K562 (cell line): ENCODE measurements at regions not wholly inside any gene's neighbourhood (a gene's known extent, or its start where the extent isn't known, plus 50 kb on each side); places are given as distances from the start of the nearest gene placed in this dataset.
"Not testable (repeated sequence)": the region's sequence is repeated elsewhere in the genome, so short reads cannot be mapped to it uniquely, and the experiment has no call there.

Experiments
- ATAC-seq: fragments of 200-7000 bp; cut with Tn5 transposase; 3 replicates; pipeline ENCODE4 v1.9.1; 2020; ENCODE audit warnings: moderate library complexity
- BruUV-seq: library from RNA; stranded (reverse); fragments of 400-500 nt; replicated peaks from 2 replicates; lab custom pipeline; 2021; lab: Mats Ljungman, UMichigan
- CTCF ChIA-PET: fragments of 300-600 bp; formaldehyde crosslinking; extraction: SDS; loops from one replicate; lab custom pipeline; 2021; ENCODE audit warnings: low intra/inter-chr PET ratio; lab: Yijun Ruan, JAX
- POLR2A ChIA-PET: fragments of 300-600, 350-650 bp; sonication (Branson Sonifier 250); formaldehyde crosslinking; extraction: SDS; loops from one replicate; lab custom pipeline; 2021; ENCODE audit warnings: antibody characterized with exemption, inconsistent platforms; lab: Yijun Ruan, JAX
- DNase-seq, 4 experiments: peaks; one replicate each; pipeline versions ENCODE4 v3.0.0 to v3.0.0-alpha.2; 2011 to 2018; ENCODE audit warnings: low spot score in 3 of 4, mixed read lengths in 3 of 4; ENCODE audit errors: extremely low read depth in 1 of 4
- FAIRE-seq: peaks from 2 replicates; lab custom pipeline; 2011; peaks lifted over from hg19 to GRCh38; lab: Jason Lieb, UNC
- H2AFZ ChIP-seq: 2 replicates; pipeline ENCODE4 v1.6.0; 2011; ENCODE audit warnings: low read depth, low read length, control low read depth, inconsistent platforms
- H3K27ac ChIP-seq: fragments of 200-600 bp; 3 replicates; pipeline ENCODE4 v1.8.0; 2011; ENCODE audit warnings: low read depth, mild to moderate bottlenecking, control low read depth, inconsistent platforms, low read length, moderate library complexity, mixed read lengths; ENCODE audit errors: extremely low read depth
- H3K27me3 ChIP-seq, 2 experiments: fragments of 300-600 bp in 1 of 2; 2 replicates in 1 of 2; 3 replicates in 1 of 2; pipeline versions ENCODE4 v1.6.0 to v1.8.0; 2011; ENCODE audit warnings: inconsistent platforms in 2 of 2, low read length in 2 of 2, mild to moderate bottlenecking in 1 of 2, mixed read lengths in 1 of 2, moderate library complexity in 1 of 2; ENCODE audit not compliant: control insufficient read depth in 2 of 2, insufficient read depth in 2 of 2
- H3K36me3 ChIP-seq: fragments of 300-600 bp; 3 replicates; pipeline ENCODE4 v1.8.0; 2011; ENCODE audit warnings: mild to moderate bottlenecking, low read length, inconsistent platforms; ENCODE audit not compliant: control insufficient read depth, insufficient read depth
- H3K4me1 ChIP-seq, 2 experiments: fragments of 200-600 bp in 1 of 2; replicated peaks in 1 of 2; 2 replicates in 1 of 2; 3 replicates in 1 of 2; pipeline versions ENCODE4 v1.5.1 to v1.8.0; 2011; ENCODE audit warnings: inconsistent platforms in 2 of 2, low read length in 2 of 2, mild to moderate bottlenecking in 1 of 2, mixed read lengths in 1 of 2, moderate library complexity in 1 of 2; ENCODE audit not compliant: control insufficient read depth in 2 of 2, insufficient read depth in 2 of 2
- H3K4me2 ChIP-seq: 2 replicates; pipeline ENCODE4 v1.6.1; 2011; ENCODE audit warnings: low read length, control low read depth, inconsistent platforms, mixed read lengths; ENCODE audit not compliant: insufficient read depth
- H3K4me3 ChIP-seq: fragments of 200-600 bp; sonication (generic), shearing (Covaris generic); 2 replicates; pipeline ENCODE4 v1.5.1; 2016; ENCODE audit warnings: control low read depth, inconsistent platforms
- H3K79me2 ChIP-seq: fragments of 200-600 bp; 3 replicates; pipeline ENCODE4 v1.8.0; 2011; ENCODE audit warnings: low read length, inconsistent platforms; ENCODE audit not compliant: control insufficient read depth, insufficient read depth
- H3K9ac ChIP-seq, 2 experiments: 2 replicates each; pipeline versions ENCODE4 v1.6.0 to v1.6.1; 2011; ENCODE audit warnings: low read depth in 2 of 2, low read length in 2 of 2, control low read depth in 1 of 2, inconsistent platforms in 1 of 2, mild to moderate bottlenecking in 1 of 2, mixed read lengths in 1 of 2; ENCODE audit not compliant: insufficient read depth in 1 of 2
- H3K9me1 ChIP-seq: one replicate; pipeline ENCODE4 v1.6.0; 2011; ENCODE audit warnings: inconsistent platforms, mild to moderate bottlenecking, low read length, moderate library complexity; ENCODE audit not compliant: control insufficient read depth, insufficient read depth
- H3K9me3 ChIP-seq: replicated peaks from 2 replicates; pipeline ENCODE4 v1.5.1; 2011; ENCODE audit warnings: low read depth, low read length, inconsistent platforms; ENCODE audit not compliant: control insufficient read depth, insufficient read depth
- H4K20me1 ChIP-seq: replicated peaks from 2 replicates; pipeline ENCODE4 v1.6.1; 2011; ENCODE audit warnings: low read length, inconsistent platforms, mixed read lengths; ENCODE audit not compliant: control insufficient read depth, insufficient read depth
- AFF1 ChIP-seq, 2 experiments: fragments of 450-650 bp; IDR thresholded peaks; 2 replicates each; pipeline ENCODE4 v1.6.1; 2018; ENCODE audit warnings: mild to moderate bottlenecking in 2 of 2, low read depth in 1 of 2; ENCODE audit not compliant: partially characterized antibody in 2 of 2
- RAD21 ChIP-seq, 2 experiments: fragments of 250-450 bp in 1 of 2; fragments of 450-650 bp in 1 of 2; sonication (Bioruptor Pico) in 1 of 2; formaldehyde crosslinking in 1 of 2; IDR thresholded peaks in 1 of 2; conservative IDR thresholded peaks in 1 of 2; 2 replicates each; pipeline versions ENCODE4 v1.4.0 to v1.8.0; 2020 to 2022; ENCODE audit warnings: mild to moderate bottlenecking in 2 of 2, moderate library complexity in 1 of 2
- REST ChIP-seq, 2 experiments: fragments of 450-650 bp; formaldehyde crosslinking in 1 of 2; IDR thresholded peaks; 2 replicates each; pipeline versions ENCODE4 v1.4.0 to v1.6.1; 2014 to 2020; ENCODE audit warnings: mild to moderate bottlenecking in 2 of 2, borderline replicate concordance in 1 of 2, low read depth in 1 of 2
- ZNF324 ChIP-seq: fragments of 250-450 bp; sonication (Bioruptor Pico); IDR thresholded peaks from 2 replicates; pipeline ENCODE4 v1.4.0; 2020; ENCODE audit warnings: mild to moderate bottlenecking
- WGBS: fragments of 100-300 bp; shearing (Covaris generic); methylation state at CpG from one replicate; pipeline ENCODE4 v1.1.6; 2016; ENCODE audit warnings: low coverage, mixed read lengths; ENCODE audit not compliant: insufficient coverage; ENCODE audit errors: missing lambda C conversion rate; 5-methylcytosine and 5-hydroxymethylcytosine counted together
- in situ Hi-C: fragments of 300-500 bp; cut with MboI; formaldehyde crosslinking; loops from 4 replicates; pipeline ENCODE4 v1.15.0; 2018; ENCODE audit warnings: inconsistent platforms, mixed read lengths
- intact Hi-C: fragments of 100-400 bp; cut with micrococcal nuclease; formaldehyde crosslinking; loops from 2 replicates; pipeline ENCODE4 v1.14.2; 2022

GRCh38 chr2:216984937-216985336 is 125.1 kb upstream of the TNP1 start (continued):
- TF ChIP-seq AFF1 (IDR thresholded peaks at IDR 0.05; ENCODE audit: low read depth in 1 of 2, partially characterized antibody in 2 of 2) (no peak), ZNF324 (CRISPR knock-in tag) (no peak)

GRCh38 chr2:216981951-216982350 is 122.1 kb upstream of the TNP1 start:
- ATAC-seq; H3K27me3 ChIP-seq; H3K4me2 ChIP-seq; FAIRE-seq; intact Hi-C loops; H3K4me3 ChIP-seq; H3K36me3 ChIP-seq; H4K20me1 ChIP-seq; H2AFZ ChIP-seq; H3K79me2 ChIP-seq; H3K9me1 ChIP-seq; H3K27ac ChIP-seq; H3K9ac ChIP-seq; BruUV-seq; H3K9me3 ChIP-seq; H3K4me1 ChIP-seq; CTCF ChIA-PET; TF ChIP-seq REST (CRISPR knock-in tag; IDR thresholded peaks at IDR 0.05; ENCODE audit: low read depth): not testable (repeated sequence)
- POLR2A ChIA-PET: interaction anchor here (0.6 kb wide), 1 partner anchor 25 kb away, joined by 3 read pairs; no protein-coding TSS in a partner anchor
- in situ Hi-C loops: loop anchor here (10.0 to 25.0 kb wide), 2 partner anchors 287 to 530 kb away; partner anchors contain the start of gene IGFBP5
- WGBS: 0% methylated on average over 2 of the region's 7 CpGs
- peak in 1 of 4 experiments; percentile 3 for DNase-seq
- TF ChIP-seq RAD21 (CRISPR knock-in tag; conservative IDR thresholded peaks at IDR 0.05 in 1 of 2, IDR thresholded peaks at IDR 0.05 in 1 of 2) (peak; percentile 24 to 46), REST (IDR thresholded peaks at IDR 0.05; ENCODE audit: borderline replicate concordance) (peak; percentile 33; the same call in 1 of the 2 replicates)
